GM12878 (cell line): ENCODE measurements at regions not wholly inside any gene's neighbourhood (a gene's known extent, or its start where the extent isn't known, plus 50 kb on each side); places are given as distances from the start of the nearest gene placed in this dataset.

Experiments
- FOXM1 ChIP-seq: IDR thresholded peaks from 2 replicates; pipeline ENCODE4 v1.6.1; 2012; ENCODE audit warnings: low read depth, mild to moderate bottlenecking, inconsistent platforms, low read length, moderate library complexity
- MTA3 ChIP-seq: IDR thresholded peaks from 2 replicates; pipeline ENCODE4 v1.6.1; 2012; ENCODE audit warnings: low read length, inconsistent platforms, borderline replicate concordance
- NR2C2 ChIP-seq: IDR thresholded peaks from 2 replicates; pipeline ENCODE4 v1.6.1; 2011; ENCODE audit warnings: borderline replicate concordance, low read depth; ENCODE audit not compliant: control insufficient read depth, insufficient read length

DNA sequence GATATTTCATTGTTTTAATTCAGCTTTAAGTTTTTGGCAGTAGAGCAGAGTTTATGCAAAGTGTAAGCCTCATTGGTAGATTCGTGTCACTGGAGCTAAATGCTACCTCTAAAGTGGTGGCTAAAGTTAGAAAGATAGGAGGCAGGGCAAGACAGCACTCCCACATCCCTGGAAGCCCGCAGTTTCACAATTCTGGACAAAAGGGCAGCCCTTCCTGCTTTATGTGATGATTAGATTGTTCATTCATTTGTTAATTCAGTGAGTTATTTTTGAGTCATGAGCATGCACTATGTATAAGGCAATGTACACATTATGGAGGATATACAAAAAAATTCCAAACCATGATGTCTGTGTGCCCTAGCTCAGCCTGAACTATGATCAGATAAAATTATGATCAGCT is 52.1 kb upstream of the EIF3M start:
- no peak for TF ChIP-seq FOXM1
- no peak for TF ChIP-seq NR2C2
- TF ChIP-seq MTA3, result no peak
